GM21619 (cell line): ENCODE measurements at regions not wholly inside any gene's neighbourhood (a gene's known extent, or its start where the extent isn't known, plus 50 kb on each side); places are given as distances from the start of the nearest gene placed in this dataset.
A peak's percentile ranks its signal among the peaks of the same experiment; 100 is the strongest.
"Not testable (repeated sequence)": the region's sequence is repeated elsewhere in the genome, so short reads cannot be mapped to it uniquely, and the experiment has no call there.

Experiments
- ATAC-seq: cut with Tn5 transposase; IDR thresholded peaks from one replicate; pipeline ENCODE4 v1.9.1; 2021; ENCODE audit not compliant: unreplicated experiment

- ATAC-seq, result no peak
Measured at GRCh38 chr16:59067205-59067604, 333.1 kb upstream of the GOT2 start.

- ATAC-seq, result no peak
Measured at GRCh38 chr16:59060207-59060606, 326.1 kb upstream of the GOT2 start.

- no peak for ATAC-seq
Measured at GRCh38 chr16:59058250-59058649, 324.1 kb upstream of the GOT2 start.

GRCh38 chr16:59053911-59054310, 319.8 kb upstream of the GOT2 start:
- ATAC-seq, result no peak

GRCh38 chr16:59052231-59052630, 318.1 kb upstream of the GOT2 start:
- ATAC-seq, result no peak

- ATAC-seq, result no peak
Measured at GRCh38 chr16:59048876-59049275, 314.8 kb upstream of the GOT2 start.

GRCh38 chr16:59047114-59047513, 313.0 kb upstream of the GOT2 start:
- no peak for ATAC-seq

GRCh38 chr16:59046335-59046734, 312.2 kb upstream of the GOT2 start:
- no peak for ATAC-seq

- ATAC-seq, result no peak
Measured at GRCh38 chr16:59045501-59045900, 311.4 kb upstream of the GOT2 start.

- no peak for ATAC-seq
Measured at GRCh38 chr16:59044616-59045015, 310.5 kb upstream of the GOT2 start.

GRCh38 chr16:59042301-59042700, 308.2 kb upstream of the GOT2 start:
- ATAC-seq, result no peak

- ATAC-seq, result no peak
Measured at GRCh38 chr16:59039066-59039720, 305.1 kb upstream of the GOT2 start.

GRCh38 chr16:59030923-59031485, 296.9 kb upstream of the GOT2 start:
- ATAC-seq, result no peak

GRCh38 chr16:59021751-59022150, 287.6 kb upstream of the GOT2 start:
- no peak for ATAC-seq

GRCh38 chr16:59013930-59014329, 279.8 kb upstream of the GOT2 start:
- ATAC-seq, result no peak

- ATAC-seq, result no peak
Measured at GRCh38 chr16:58999762-59000161, 265.6 kb upstream of the GOT2 start.

GRCh38 chr16:58992755-58993154, 258.6 kb upstream of the GOT2 start:
- not testable (repeated sequence) for ATAC-seq

GRCh38 chr16:58983181-58983965, 249.3 kb upstream of the GOT2 start:
- not testable (repeated sequence) for ATAC-seq

GRCh38 chr16:58970775-58971174, 236.7 kb upstream of the GOT2 start:
- peak; percentile 83 for ATAC-seq

- no peak for ATAC-seq
Measured at GRCh38 chr16:58963479-58963878, 229.4 kb upstream of the GOT2 start.

- no peak for ATAC-seq
Measured at GRCh38 chr16:58962811-58963210, 228.7 kb upstream of the GOT2 start.

- ATAC-seq, result no peak
Measured at GRCh38 chr16:58960484-58960883, 226.4 kb upstream of the GOT2 start.
